ENCODE measurements at regions not wholly inside any gene's neighbourhood (a gene's known extent, or its start where the extent isn't known, plus 50 kb on each side); places are given as distances from the start of the nearest gene placed in this dataset.

- TF ChIP-seq, protein P1, sequence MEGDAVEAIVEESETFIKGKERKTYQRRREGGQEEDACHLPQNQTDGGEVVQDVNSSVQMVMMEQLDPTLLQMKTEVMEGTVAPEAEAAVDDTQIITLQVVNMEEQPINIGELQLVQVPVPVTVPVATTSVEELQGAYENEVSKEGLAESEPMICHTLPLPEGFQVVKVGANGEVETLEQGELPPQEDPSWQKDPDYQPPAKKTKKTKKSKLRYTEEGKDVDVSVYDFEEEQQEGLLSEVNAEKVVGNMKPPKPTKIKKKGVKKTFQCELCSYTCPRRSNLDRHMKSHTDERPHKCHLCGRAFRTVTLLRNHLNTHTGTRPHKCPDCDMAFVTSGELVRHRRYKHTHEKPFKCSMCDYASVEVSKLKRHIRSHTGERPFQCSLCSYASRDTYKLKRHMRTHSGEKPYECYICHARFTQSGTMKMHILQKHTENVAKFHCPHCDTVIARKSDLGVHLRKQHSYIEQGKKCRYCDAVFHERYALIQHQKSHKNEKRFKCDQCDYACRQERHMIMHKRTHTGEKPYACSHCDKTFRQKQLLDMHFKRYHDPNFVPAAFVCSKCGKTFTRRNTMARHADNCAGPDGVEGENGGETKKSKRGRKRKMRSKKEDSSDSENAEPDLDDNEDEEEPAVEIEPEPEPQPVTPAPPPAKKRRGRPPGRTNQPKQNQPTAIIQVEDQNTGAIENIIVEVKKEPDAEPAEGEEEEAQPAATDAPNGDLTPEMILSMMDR (conservative IDR thresholded peaks at IDR 0.05; ENCODE audit: low read depth, low read length): no peak
- no peak for TF ChIP-seq POLR2A (IDR thresholded peaks at IDR 0.05; ENCODE audit: low read depth, low read length)
Observed at GRCh38 chr1:214840356-214840755, 237.4 kb downstream of the CENPF start.

Measured in IMR-90 (cell line).